T-helper 1 cell treated with Interleukin-12 subunit alpha and Interleukin-12 subunit beta and Interleukin-4 antibody, amounts not matched to agents 30 μg/mL and 1 μg/mL, for 36 hours (primary cell): ENCODE measurements at regions not wholly inside any gene's neighbourhood (a gene's known extent, or its start where the extent isn't known, plus 50 kb on each side); places are given as distances from the start of the nearest gene placed in this dataset.

ENCODE experiments used
- H3K27ac Mint-ChIP-seq: one replicate; pipeline ENCODE4 v1.8.0; 2021; ENCODE audit warnings: mild to moderate bottlenecking, mixed read lengths
- H3K27me3 Mint-ChIP-seq: one replicate; pipeline ENCODE4 v1.8.0; 2021; ENCODE audit warnings: low read depth, mixed read lengths
- H3K36me3 Mint-ChIP-seq: one replicate; pipeline ENCODE4 v1.8.0; 2021; ENCODE audit warnings: low read depth, mixed read lengths
- H3K4me1 Mint-ChIP-seq: one replicate; pipeline ENCODE4 v1.8.0; 2021; ENCODE audit warnings: low read depth, mixed read lengths
- H3K4me3 Mint-ChIP-seq: one replicate; pipeline ENCODE4 v1.8.0; 2021; ENCODE audit warnings: mild to moderate bottlenecking, moderate library complexity, mixed read lengths
- H3K9me3 Mint-ChIP-seq: one replicate; pipeline ENCODE4 v1.8.0; 2021; ENCODE audit warnings: mixed read lengths

DNA sequence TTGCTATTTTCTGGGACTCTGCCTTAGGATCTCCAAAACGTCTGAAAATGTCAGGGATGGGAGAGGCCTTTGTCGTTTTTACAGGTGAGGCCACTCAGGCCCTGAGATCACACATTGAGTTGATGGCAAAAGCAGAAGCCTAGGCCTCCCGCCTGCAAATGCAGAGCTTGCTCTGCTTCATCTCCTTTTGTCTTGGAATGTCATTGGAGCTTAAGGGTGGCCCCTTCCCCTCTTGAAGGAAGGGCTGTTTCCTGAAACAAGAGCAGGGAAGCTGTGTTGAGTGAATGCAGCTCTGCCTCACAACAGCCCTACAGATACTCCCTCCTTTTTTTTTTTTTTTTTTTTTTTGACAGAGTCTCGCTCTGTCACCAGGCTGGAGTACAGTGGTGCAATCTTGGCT is 123.5 kb downstream of the GLI2 start:
- no peaks in the 10 kb centered on the region for H3K4me1 Mint-ChIP-seq
- H3K27me3 Mint-ChIP-seq, result no peaks in the 10 kb centered on the region
- no peak overlapping the region for H3K27ac Mint-ChIP-seq
- no peaks in the 10 kb centered on the region for H3K36me3 Mint-ChIP-seq
- no peak overlapping the region for H3K4me3 Mint-ChIP-seq
- H3K9me3 Mint-ChIP-seq, result no peaks in the 10 kb centered on the region

DNA sequence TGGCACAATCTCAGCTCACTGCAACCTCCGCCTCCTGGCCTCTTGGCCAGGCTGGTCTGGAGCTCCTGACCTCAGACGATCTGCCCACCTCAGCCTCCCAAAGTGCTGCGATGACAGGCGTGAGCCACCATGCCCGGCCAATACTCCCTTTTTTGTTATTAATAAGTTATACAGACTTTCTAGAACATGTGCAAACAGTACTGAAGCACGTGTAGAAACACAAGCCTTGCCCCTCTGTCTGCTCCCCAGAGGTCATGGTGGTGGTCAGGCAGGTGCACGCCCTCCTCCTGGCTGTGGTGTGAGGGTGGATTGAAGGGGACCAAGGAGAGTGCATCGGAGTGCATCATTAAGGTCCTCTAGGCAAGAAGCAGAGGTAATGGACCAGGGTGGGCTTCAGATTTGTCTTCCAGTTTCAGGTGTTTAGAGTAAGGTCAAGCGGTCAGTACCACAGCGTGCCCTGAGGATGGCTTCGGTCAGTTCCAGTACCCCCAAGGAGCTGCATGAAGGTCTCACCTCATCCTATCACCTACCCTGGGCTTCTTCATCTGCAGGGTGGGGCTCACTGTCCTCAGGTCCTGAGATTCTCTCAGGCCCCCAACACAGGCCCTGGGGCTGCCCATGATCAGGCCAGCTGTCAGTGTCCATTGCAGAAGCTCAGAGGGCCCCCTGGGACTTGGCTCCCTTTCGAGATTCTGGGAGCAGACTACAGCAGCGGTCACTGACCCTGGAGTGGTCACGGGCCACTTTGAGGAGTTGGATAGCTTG is 124.3 kb downstream of the GLI2 start:
- Mint-ChIP-seq H3K4me3 (no peak overlapping the region), H3K27me3 (no peaks in the 10 kb centered on the region), H3K36me3 (no peaks in the 10 kb centered on the region), H3K27ac (no peak overlapping the region), H3K9me3 (no peaks in the 10 kb centered on the region), H3K4me1 (no peaks in the 10 kb centered on the region)

DNA sequence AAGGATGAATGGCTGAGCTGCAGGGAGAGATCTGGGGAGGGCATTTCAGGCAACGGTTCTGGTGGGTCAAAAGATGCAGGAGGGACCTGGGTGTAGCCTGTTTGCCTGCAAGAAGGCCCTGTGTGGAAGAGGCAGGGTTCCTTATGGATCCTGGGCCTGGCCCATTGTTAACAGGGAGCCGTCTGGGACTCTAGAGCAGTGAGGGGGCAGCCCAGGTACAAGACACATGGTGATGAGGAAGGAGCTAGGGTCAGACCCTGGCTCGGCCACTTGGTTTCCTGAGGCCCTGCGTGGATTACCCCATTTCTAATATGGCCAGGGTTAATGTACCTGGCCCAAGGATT is 124.9 kb downstream of the GLI2 start:
- H3K4me1 Mint-ChIP-seq, result no peaks in the 10 kb centered on the region
- H3K4me3 Mint-ChIP-seq, result no peak overlapping the region
- H3K36me3 Mint-ChIP-seq, result no peaks in the 10 kb centered on the region

DNA sequence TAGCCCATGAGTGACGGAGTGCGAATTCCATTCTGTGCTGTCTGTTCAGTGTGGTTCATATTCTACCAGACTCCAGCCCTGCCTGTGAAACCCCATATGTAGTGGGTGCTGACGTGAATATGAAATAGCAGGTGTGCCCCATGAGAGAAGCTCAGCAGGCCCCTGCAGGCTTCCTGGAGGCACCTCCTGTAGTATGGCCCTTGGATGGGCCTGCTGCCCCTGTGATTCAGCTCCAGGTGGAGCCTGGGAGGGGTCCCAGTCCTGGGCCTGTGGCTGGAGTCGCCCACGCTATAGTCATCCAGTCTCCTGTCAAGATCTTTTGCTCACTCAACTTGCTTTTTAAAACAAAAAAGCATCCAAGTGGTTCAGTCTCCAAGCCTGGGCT is 125.5 kb downstream of the GLI2 start:
- Mint-ChIP-seq H3K4me1 (no peaks in the 10 kb centered on the region), H3K27ac (no peak overlapping the region), H3K27me3 (peaks cover 4% of the 10 kb centered on the region), H3K36me3 (no peaks in the 10 kb centered on the region), H3K4me3 (no peak overlapping the region), H3K9me3 (no peaks in the 10 kb centered on the region)

More for the DNA sequence above, 124.9 kb downstream of the GLI2 start:
- Mint-ChIP-seq H3K9me3 (no peaks in the 10 kb centered on the region), H3K27me3 (no peaks in the 10 kb centered on the region), H3K27ac (no peak overlapping the region)

DNA sequence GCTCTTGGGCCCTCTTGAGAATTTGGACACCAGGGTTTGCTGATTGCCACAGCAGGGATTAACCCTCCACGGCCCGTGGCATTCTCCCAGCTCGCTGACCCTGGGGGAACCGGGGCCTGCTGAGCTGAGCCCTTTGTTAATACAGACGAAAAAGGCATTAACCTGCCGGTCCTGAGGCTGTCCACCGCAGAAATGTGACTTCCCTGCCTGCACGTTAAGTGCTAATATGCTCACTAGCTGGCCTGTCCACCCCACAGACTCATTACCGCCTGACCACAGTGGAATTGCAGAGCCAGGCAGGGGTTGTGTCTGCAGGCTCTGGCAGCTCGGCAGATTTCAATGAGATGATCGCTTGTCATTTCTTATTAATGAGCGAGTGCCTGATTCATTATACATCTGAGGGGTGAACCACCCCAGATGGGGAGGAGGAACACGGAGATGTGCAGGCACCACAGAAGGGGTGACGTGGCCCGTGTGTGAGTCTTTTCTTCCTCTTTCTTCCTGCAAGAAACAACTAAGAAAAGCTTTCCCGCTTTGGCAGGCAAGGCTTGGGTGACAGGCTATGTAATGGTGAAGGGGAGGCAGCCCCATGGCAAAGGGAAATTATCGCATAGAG is 126.0 kb downstream of the GLI2 start:
- no peaks in the 10 kb centered on the region for H3K9me3 Mint-ChIP-seq

DNA sequence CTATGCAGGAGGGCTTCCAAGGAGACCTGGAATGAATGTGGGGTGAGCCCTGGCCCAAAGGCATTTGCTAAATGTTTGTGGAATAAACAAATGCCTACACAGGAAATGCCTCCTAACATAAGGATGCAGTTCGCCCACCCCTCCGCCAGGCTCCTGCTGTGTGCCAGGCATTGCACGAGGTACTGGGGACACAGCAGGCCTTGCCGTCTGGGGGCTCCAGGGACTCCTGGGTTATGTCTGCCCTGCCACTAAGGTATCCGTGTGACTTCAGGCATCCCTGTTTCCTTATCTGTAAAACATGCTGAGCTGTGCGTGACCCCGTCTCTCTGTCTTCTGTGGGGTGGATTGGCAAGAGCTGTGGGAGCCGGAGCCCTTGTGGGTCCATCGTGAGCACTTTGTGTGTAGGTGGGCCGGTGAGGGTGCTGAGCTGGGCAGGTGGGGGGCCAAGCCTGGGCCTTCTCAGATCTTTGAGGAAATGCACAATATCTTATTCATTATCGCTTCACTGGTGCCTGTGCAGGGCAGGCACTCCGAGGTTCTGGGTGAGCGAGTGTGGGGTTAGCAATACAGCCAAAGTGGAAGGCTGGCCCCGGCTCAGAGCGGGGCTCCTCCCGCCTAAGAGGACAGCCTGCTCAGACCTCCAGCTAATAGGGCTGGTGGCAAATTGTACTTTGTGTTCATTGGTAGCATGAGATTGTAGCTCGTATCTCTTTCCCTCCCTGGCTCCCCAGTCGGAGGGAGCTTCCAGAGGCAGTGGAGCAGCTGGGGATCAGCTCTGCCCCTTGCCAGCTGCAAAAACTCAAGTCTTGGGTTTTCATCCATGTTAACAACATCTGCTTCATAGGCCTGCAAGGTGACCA is 126.8 kb downstream of the GLI2 start:
- Mint-ChIP-seq H3K27ac (no peak overlapping the region), H3K36me3 (no peaks in the 10 kb centered on the region), H3K9me3 (no peaks in the 10 kb centered on the region), H3K4me1 (no peaks in the 10 kb centered on the region), H3K4me3 (no peak overlapping the region), H3K27me3 (peaks cover 14% of the 10 kb centered on the region)

More for the DNA sequence above, 126.0 kb downstream of the GLI2 start:
- Mint-ChIP-seq H3K4me3 (no peak overlapping the region), H3K4me1 (no peaks in the 10 kb centered on the region), H3K36me3 (no peaks in the 10 kb centered on the region), H3K27me3 (peaks cover 7% of the 10 kb centered on the region), H3K27ac (no peak overlapping the region)

DNA sequence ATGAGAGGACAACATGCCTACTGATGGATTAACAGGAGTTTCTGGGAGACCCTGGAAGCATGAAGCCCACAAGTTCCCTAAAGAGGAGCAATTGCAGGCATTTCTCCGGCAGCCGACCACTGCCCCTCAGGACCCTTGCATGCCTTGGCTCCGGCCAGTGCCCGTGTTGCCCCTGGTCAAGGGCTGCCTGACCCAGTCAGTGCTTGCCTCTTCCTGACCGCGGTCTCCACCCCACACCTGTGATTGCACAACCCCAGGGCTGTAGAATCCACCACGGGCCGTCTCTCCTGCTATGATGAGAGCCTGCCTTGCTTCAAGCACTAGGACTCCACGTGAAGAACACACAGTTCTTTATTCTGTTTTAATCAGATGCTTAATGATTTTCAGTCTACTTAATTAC is 127.5 kb downstream of the GLI2 start:
- no peaks in the 10 kb centered on the region for H3K9me3 Mint-ChIP-seq
- peaks cover 21% of the 10 kb centered on the region for H3K27me3 Mint-ChIP-seq
- H3K4me3 Mint-ChIP-seq, result no peak overlapping the region
- H3K4me1 Mint-ChIP-seq, result no peaks in the 10 kb centered on the region
- H3K27ac Mint-ChIP-seq, result no peak overlapping the region
- H3K36me3 Mint-ChIP-seq, result no peaks in the 10 kb centered on the region

DNA sequence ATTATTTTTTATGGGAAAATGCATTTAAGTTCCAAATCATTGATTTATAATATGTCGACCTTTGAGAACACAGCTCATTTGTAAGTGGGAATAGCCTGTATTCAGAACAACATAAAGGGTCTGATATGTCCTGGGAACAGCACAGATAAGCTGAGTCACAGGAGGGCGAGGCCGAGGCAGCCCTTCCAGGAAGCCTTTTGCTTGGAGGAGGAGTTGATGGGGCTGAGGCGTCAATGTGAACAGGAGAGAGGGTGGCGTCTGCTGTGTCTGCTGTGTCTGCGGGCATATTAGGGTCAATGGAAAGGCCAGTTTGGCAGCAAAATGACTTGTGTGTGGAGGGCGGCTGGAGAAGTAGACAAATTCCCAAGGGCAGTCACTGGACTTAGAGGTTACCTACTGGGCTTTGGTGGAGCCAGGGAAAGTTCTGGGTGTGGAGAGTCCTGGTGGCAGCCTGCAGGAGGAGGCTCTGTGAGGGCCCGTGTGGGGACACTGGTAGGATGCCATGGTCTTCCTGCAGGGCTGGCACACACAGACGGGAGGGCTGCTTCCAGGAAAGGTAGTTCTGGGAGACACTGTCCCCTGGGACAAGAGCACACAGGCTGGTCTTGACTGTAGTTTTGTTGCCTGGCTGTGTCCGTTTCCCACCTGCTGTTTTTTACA is 128.1 kb downstream of the GLI2 start:
- Mint-ChIP-seq H3K27me3 (peaks cover 28% of the 10 kb centered on the region), H3K4me1 (no peaks in the 10 kb centered on the region), H3K9me3 (no peaks in the 10 kb centered on the region), H3K36me3 (no peaks in the 10 kb centered on the region), H3K27ac (no peak overlapping the region), H3K4me3 (no peak overlapping the region)

DNA sequence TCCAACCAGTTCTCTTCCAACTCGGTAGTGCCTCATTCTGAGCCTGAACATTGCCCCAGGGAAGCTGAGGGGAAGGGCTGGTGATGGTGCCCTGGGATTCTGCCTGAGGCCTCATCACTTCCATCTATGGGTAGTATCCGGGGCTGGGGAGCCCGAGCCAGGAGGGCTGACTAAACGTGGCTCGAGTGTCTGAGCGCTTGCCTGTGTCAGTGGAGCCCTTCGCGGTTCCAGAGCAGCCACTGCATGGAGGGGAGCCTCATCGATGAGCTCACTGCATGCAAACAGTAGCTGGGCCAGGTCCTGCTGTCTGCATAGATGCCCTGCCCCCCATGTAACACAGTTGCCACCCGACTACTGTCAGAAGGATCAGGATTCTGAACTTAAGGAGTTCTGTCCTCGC is 129.3 kb downstream of the GLI2 start:
- Mint-ChIP-seq H3K4me1 (no peaks in the 10 kb centered on the region), H3K4me3 (no peak overlapping the region), H3K36me3 (no peaks in the 10 kb centered on the region), H3K27me3 (peaks cover 35% of the 10 kb centered on the region), H3K9me3 (no peaks in the 10 kb centered on the region), H3K27ac (no peak overlapping the region)

DNA sequence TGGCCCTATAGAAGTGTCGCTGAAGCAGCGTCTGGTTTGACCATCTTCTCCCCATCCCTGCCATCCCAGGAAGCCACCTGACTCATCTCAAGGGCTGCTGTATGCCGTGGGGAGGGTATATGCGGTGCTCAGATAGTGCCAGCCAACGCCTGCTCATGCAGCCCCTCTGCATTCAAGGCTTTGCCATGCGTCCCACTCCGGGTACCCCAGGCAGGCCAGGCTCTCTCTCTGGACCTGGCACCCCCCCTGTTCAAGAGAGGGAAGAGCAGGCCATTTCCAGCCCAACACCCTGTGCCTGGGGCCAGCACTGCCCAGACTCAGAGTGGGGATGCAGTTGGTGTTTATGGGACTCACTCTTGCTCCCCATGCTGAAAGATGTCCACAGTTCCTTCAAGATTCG is 130.0 kb downstream of the GLI2 start:
- no peak overlapping the region for H3K27ac Mint-ChIP-seq
- H3K4me1 Mint-ChIP-seq, result no peaks in the 10 kb centered on the region
- H3K36me3 Mint-ChIP-seq, result no peaks in the 10 kb centered on the region
- no peaks in the 10 kb centered on the region for H3K9me3 Mint-ChIP-seq
- H3K4me3 Mint-ChIP-seq, result no peak overlapping the region
- peaks cover 35% of the 10 kb centered on the region for H3K27me3 Mint-ChIP-seq

DNA sequence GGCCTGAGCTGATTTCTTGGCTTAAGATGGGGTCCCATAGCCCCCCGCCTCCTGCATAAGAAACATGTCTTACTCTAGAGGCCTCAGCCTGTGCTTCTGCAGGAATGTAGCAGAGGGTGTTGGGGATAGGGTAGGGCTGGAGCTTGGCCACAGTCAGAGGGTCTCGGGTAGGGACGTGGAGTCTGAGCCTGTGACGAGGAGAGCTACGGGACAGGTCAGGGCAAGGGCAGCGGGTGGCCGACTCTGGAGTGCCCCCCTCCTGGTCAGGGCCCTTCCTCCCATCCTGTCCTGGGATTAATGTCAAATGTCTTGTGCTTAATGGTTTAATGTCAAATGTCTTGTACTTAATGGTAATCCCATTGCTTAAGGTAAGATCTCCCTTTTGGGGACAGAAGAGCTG is 130.4 kb downstream of the GLI2 start:
- no peaks in the 10 kb centered on the region for H3K4me1 Mint-ChIP-seq
- H3K9me3 Mint-ChIP-seq, result no peaks in the 10 kb centered on the region
- H3K36me3 Mint-ChIP-seq, result no peaks in the 10 kb centered on the region
- H3K27ac Mint-ChIP-seq, result no peak overlapping the region
- peaks cover 35% of the 10 kb centered on the region for H3K27me3 Mint-ChIP-seq
- no peak overlapping the region for H3K4me3 Mint-ChIP-seq

DNA sequence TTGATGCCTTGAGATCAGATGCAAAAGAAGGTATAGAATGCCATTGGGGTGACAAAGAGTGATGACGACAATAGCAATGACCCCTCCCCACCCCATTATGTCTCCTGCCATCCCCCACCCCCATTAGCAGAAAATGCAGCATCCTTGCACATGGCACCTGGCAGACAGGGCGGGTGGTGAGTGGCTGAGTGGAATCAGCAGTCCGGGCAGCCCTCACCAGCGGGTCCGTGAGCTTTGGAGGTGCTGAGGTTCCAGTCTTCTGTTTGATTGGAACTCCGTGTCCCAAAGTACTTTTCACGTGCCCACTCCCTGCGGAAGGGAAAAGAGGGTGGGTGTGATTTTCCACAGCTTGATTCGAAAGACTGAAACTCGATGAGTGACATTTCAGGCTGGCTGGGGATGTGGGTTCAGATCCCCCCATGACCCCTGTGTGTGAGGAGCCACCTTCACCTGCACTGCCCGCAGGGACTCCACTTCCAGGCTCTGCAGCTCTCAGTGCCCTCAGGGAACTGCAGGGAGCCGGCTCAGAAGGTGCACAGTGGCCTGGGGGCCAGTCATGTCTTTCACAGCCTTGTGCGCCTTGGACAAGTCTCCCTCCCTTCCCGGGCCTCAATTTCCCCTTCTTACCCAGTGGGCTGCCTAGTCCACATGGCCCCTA is 130.9 kb downstream of the GLI2 start:
- peaks cover 35% of the 10 kb centered on the region for H3K27me3 Mint-ChIP-seq
- H3K27ac Mint-ChIP-seq, result no peak overlapping the region

DNA sequence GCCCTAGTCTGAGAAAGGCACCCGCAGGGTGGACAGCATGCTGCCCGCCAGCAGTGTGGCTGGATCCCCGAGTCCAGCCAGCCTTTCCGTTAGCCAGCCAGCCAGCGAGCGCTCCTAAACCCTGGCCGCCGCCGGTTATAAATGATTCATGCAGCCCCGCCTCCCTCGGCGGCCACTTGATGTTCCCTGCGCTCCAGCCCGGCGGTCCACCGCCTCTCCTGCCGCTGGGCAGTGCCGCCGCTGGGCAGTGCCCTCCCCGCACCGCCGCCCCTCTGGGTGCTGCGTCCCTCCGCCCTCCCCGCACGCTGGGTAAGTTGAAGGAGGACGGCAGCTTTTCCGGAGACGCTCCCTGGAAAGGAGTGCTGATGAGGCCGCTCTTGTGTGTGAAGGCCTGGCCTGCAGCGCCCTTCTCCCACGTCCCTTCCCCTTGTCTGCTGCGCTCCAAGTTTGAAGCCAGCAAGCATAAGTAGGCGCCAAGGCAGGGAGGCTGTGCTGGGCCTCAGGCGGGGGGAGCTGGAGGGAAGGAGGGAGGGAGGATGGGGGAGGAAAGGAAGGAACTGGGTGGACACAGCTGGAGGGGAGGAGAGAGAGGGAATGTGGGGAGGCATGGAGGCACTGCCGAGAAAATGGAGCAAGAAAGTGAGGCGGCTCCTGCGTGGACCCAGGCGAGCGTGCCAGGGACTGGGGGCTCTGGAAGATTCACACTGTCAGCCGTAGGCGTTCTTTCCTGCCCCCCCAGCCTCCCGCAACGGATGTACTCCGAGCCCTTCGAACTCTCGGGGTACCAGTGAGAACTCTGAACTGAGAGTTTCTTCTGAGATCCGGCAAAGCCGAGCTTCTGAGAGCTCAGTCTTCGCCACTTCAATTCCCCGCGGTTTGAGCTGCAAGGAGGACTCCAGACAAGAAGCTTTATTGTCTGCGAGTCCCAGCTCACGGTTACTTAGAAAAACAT is 131.9 kb downstream of the GLI2 start:
- no peaks in the 10 kb centered on the region for H3K36me3 Mint-ChIP-seq

More for the DNA sequence above, 130.9 kb downstream of the GLI2 start:
- Mint-ChIP-seq H3K4me1 (no peaks in the 10 kb centered on the region), H3K36me3 (no peaks in the 10 kb centered on the region), H3K4me3 (no peak overlapping the region), H3K9me3 (no peaks in the 10 kb centered on the region)

More for the DNA sequence above, 131.9 kb downstream of the GLI2 start:
- Mint-ChIP-seq H3K27ac (no peak overlapping the region), H3K4me3 (no peak overlapping the region), H3K9me3 (no peaks in the 10 kb centered on the region), H3K27me3 (peaks cover 35% of the 10 kb centered on the region), H3K4me1 (no peaks in the 10 kb centered on the region)
